ENCODE measurements at regions not wholly inside any gene's neighbourhood (a gene's known extent, or its start where the extent isn't known, plus 50 kb on each side); places are given as distances from the start of the nearest gene placed in this dataset.

DNA sequence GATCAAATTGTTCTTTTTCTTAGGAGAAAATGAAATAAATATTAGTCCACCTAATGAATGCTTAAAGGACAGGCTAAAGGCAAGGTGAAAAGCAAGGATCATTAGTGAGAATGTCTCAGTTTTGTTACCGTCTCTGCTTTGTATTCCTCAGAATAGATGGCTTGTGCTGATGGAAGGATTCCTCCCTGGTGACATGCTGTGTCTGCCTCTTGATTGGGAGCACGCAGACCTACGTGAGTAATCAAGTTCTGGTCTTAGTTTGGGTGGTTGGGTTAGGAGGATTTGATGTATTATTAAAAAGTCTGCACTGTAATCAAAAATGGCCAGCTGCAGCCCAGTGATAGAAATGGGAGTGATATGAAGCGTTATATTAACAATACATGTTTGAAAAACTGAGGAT, 78.8 kb upstream of the RTL1 start:
- no peak for TF ChIP-seq POLR2A (IDR thresholded peaks at IDR 0.05; ENCODE audit: low read length)
- TF ChIP-seq GATA1 (IDR thresholded peaks at IDR 0.05; ENCODE audit: low read depth, low read length): no peak
